GM19239 (cell line): ENCODE measurements at regions not wholly inside any gene's neighbourhood (a gene's known extent, or its start where the extent isn't known, plus 50 kb on each side); places are given as distances from the start of the nearest gene placed in this dataset.
"Not testable (repeated sequence)": the region's sequence is repeated elsewhere in the genome, so short reads cannot be mapped to it uniquely, and the experiment has no call there.

Experiments
- DNase-seq: peaks from one replicate; pipeline ENCODE4 v3.0.0; 2011; ENCODE audit warnings: low spot score; ENCODE audit not compliant: insufficient read length
- FAIRE-seq: peaks from 2 replicates; lab custom pipeline; 2011; peaks lifted over from hg19 to GRCh38; lab: Jason Lieb, UNC

GRCh38 chr10:27354100-27354499 is 113.5 kb upstream of the ACBD5 start:
- FAIRE-seq: peak; percentile 97
- not testable (repeated sequence) for DNase-seq

GRCh38 chr10:27349987-27350386 is 109.4 kb upstream of the ACBD5 start:
- FAIRE-seq (no peak), DNase-seq (no peak)

DNA sequence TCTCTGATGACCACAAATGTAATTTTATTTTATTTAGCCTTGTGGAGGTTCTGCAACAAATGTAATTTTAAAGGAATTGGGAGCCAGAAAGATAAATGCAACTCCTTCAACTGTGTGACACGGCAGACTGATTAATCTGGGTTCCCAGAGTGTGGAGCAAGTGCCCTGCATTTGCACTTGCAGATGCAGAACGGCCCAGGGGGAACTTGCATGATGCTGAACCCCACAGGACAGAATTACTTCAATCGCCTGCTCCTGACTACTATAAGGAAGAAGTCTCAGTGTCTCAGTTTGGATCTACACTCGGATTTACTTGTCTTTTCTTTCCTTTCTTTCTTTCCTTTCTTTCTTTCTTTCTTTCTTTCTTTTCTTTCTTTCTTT is 107.2 kb upstream of the ACBD5 start:
- not testable (repeated sequence) for FAIRE-seq, DNase-seq

GRCh38 chr10:27345455-27345920 is 104.9 kb upstream of the ACBD5 start:
- DNase-seq: no peak
- FAIRE-seq: no peak

DNA sequence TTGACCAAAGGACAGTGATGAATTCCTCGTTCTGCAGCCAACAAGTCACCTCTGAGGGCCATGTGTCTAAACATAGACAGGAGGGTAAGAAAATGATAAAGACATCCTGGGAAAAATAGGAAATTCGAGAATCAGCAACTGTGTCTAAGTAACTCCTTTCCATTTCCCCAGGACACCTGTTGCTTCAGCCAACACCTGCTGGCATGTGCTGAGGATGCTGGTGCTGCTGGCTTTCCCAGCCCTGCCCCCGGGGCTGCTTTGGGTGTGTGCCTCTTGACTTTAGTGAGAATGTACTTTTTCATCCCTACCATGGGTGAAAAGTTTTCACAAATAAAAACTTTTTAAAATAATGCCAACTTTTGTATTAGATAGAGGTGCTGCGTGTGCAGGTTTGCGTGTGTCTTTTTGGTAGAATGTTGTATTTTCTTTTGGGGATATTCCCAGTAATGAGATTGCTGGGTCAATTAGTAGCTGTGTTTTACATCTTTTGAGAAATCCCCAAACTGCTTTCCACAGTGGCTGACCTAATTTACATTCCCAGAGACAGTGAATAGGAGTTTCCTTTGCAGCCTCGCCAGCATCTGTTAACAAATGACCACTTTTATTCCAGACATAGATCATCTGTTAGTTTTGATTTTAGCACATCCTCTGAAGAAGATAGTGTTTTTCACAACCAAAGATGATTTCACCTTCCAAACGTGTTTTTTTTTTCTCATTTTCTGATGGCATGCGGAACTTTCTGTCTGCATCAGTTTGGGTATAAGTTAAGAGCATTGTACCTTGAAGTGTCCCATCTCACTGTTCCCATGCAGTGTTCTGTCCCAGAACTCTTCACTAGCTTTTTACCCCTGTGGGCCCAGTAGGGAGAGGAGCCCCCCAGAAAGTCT is 104.2 kb upstream of the ACBD5 start:
- no peak for DNase-seq
- FAIRE-seq: peak; percentile 82

DNA sequence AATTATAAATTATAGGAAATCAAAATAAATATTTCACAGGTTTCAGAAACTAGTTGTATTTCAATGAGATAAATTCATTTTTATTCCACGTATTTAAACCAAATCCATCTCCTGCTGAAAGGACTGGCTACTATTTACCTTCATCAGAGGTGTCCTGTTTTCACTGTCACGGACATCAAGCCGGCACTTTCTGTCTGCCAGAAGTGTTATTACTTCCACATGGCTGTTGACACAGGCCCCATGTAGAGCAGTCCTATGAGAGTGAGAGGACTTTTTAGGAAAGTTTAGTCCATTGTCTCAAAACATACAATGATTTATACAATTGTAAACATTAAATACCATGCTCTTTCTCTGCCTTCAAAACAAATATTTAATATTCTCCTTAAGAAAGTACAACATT is 100.4 kb upstream of the ACBD5 start:
- no peak for FAIRE-seq

DNA sequence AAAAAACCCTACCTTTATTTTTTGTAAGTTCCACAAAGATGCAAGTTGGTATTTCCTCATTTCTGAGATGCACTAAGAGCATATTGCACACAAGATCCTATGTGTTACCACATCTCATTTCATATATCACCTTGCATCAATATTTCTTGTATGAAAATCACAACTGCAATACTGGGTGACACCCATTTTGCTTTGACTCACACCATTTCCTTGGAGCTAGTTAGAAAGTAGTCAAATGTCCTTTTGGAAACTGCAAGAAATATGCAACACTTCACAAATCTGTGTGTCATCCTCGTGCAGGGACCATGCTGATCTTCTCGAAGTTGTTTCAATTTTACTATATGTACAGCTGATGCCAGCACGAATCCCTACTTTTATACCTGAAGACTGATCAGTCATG is 94.6 kb upstream of the ACBD5 start:
- not testable (repeated sequence) for DNase-seq, FAIRE-seq

More for the DNA sequence above, 100.4 kb upstream of the ACBD5 start:
- no peak for DNase-seq

- DNase-seq: no peak
- FAIRE-seq: no peak
These were observed 89.5 kb upstream of the ACBD5 start for GRCh38 chr10:27330074-27330473.

GRCh38 chr10:27328946-27329345 is 88.3 kb upstream of the ACBD5 start:
- FAIRE-seq (peak; percentile 64), DNase-seq (no peak)

DNA sequence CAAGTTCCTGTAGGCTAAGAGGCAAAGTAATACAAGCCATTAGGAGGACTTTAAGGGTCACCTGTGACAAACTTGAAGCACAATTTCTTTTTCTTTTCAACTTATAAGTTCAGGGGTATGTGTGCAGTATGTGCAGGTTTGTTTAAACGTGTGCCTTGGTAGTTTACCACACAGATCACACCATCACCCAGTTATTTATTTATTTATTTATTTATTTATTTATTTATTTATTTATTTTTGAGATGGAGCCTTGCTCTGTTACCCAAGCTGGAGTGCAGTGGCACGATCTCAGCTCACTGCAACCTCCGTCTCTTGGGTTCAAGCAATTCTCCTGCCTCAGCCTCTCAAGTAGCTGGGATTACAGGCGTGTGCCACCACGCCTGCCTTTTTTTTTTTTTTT is 86.2 kb upstream of the ACBD5 start:
- not testable (repeated sequence) for DNase-seq, FAIRE-seq

DNA sequence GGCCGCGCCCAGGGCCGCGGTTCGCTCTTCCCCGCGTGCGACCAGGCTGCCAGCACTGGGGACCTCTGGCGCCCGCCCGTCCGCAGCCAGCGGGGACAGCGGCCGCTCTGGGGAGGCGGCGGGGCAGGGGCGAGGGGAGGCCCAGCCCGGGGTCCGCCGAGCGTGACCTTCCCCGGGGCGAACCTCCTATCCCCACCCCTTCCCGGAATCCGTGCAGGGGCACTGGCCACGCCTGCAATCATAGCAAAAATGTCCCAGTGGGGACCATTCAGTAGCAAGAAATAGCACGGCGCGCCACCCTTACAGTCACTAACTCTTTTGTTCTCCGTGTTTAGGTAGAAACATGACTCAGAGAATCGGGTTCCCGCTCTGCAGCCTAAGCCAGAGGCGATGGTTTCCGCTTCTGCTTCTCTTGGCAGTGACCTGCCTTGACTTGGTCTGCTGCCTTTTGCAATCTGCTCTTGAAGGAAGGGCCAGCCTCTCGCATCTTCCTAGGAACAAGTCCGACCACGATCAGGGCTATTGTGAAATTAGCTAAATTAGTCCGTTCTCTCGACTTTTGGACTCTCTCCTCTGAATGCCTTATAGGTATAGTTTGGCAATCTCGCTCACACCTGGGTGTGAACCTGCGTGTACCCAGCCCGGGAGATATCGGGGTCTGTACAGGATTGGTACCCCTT is 79.3 kb upstream of the ACBD5 start:
- FAIRE-seq (peak; percentile 93), DNase-seq (peak; percentile 14)

GRCh38 chr10:27319139-27319538 is 78.5 kb upstream of the ACBD5 start:
- DNase-seq, FAIRE-seq: not testable (repeated sequence)

- peak; percentile 14 for FAIRE-seq
- DNase-seq: not testable (repeated sequence)
These were observed 74.5 kb upstream of the ACBD5 start for GRCh38 chr10:27315082-27315481.

DNA sequence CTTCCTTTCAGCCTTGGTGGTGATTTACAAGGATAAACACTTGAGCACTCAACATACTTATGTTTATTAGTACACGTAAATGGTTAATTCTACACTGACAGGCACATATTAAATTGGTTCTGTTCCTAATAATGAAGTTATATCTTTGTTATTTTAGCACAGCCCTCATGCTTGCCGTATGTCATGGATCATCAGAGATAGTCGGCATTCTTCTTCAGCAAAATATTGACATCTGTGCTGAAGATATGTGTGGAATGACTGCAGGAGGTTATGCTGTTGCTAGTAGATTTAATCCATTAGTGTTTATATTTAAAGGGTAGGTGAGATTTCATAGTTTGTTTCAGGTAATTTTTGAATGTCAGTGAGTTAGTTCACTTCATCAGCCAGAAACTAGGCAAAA is 73.0 kb upstream of the ACBD5 start:
- DNase-seq, FAIRE-seq: not testable (repeated sequence)

GRCh38 chr10:27312854-27313253 is 72.3 kb upstream of the ACBD5 start:
- FAIRE-seq (no peak), DNase-seq (no peak)

DNA sequence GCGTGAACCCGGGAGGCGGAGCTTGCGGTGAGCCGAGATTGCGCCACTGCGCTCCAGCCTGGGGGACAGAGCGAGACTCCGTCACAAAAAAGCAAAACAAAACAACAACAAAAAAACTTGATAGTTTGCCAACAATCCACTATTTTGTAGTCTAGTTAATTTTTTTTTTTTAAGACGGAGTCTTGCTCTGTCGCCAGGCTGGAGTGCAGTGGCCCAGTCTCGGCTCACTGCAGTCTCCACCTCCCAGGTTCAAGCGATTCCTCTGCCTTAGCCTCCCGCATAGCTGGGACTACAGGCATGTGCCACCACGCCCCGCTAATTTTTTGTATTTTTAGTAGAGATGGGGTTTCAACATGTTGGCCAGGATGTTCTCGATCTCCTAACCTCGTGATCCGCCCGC is 71.2 kb upstream of the ACBD5 start:
- DNase-seq, FAIRE-seq: not testable (repeated sequence)

DNA sequence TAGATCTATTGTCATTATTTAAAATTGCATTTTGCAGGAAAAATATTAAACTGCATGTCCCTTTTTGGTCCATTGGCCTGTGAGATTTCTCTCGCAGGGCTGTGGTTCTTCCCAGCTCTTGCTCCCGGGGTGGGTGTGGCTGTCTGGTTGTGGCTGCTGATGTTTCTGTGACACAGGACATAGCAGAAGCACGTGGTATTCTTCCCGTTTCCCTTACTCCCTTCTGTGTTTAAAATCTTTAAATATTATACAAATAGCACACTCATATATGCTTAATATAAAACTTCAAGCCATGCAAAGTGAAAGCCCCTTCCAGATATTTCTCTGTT is 57.9 kb upstream of the ACBD5 start:
- DNase-seq, FAIRE-seq: not testable (repeated sequence)

GRCh38 chr10:27297844-27298521 is 57.4 kb upstream of the ACBD5 start:
- DNase-seq (no peak), FAIRE-seq (no peak)

DNA sequence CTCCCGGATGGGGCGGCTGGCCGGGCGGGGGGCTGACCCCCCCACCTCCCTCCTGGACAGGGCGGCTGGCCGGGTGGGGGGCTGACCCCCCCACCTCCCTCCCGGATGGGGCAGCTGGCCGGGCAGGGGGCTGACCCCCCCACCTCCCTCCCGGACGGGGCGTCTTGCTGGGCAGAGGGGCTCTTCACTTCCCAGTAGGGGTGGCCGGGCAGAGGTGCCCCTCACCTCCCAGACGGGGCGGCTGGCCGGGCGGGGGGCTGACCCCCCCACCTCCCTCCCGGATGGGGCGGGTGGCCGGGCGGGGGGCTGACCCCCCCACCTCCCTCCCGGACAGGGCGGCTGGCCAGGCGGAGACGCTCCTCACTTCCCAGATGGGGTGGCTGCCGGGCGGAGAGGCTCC is 55.7 kb upstream of the ACBD5 start:
- FAIRE-seq, DNase-seq: not testable (repeated sequence)

- peak; percentile 82 for FAIRE-seq
- not testable (repeated sequence) for DNase-seq
These were observed 50.8 kb upstream of the ACBD5 start for GRCh38 chr10:27291253-27291895.
